HL-60 (cell line): ENCODE measurements at regions not wholly inside any gene's neighbourhood (a gene's known extent, or its start where the extent isn't known, plus 50 kb on each side); places are given as distances from the start of the nearest gene placed in this dataset.

Experiments used
- DNase-seq, 2 experiments: peaks; one replicate each; pipeline ENCODE4 v3.0.0-alpha.2; 2010 to 2020; ENCODE audit warnings: low read depth in 1 of 2, low spot score in 1 of 2
- H3K27ac ChIP-seq: fragments of 250-450 bp; sonication (Bioruptor Pico); replicated peaks from 2 replicates; pipeline ENCODE4 v1.5.1; 2020; ENCODE audit warnings: mild to moderate bottlenecking, moderate library complexity
- H3K27me3 ChIP-seq: fragments of 250-450 bp; sonication (Bioruptor Pico); 2 replicates; pipeline ENCODE4 v1.5.1; 2021; ENCODE audit warnings: mild to moderate bottlenecking, moderate library complexity; ENCODE audit not compliant: insufficient read depth, poor library complexity, severe bottlenecking
- H3K4me3 ChIP-seq: replicated peaks from 2 replicates; pipeline ENCODE4 v1.5.1; 2011; ENCODE audit warnings: mild to moderate bottlenecking, control low read depth, low read length; ENCODE audit not compliant: insufficient read depth
- CTCF ChIP-seq: IDR thresholded peaks from one replicate; pipeline ENCODE4 v1.5.1; 2011; ENCODE audit warnings: low read length, control low read depth, inconsistent platforms; ENCODE audit not compliant: insufficient read depth
- GABPA ChIP-seq: IDR thresholded peaks from 2 replicates; pipeline ENCODE4 v1.6.1; 2012; ENCODE audit warnings: low read depth
- POLR2AphosphoS5 ChIP-seq: IDR thresholded peaks from 2 replicates; pipeline ENCODE4 v1.6.1; 2012; ENCODE audit warnings: low read depth
- REST ChIP-seq: IDR thresholded peaks from 2 replicates; pipeline ENCODE4 v1.6.1; 2012; ENCODE audit warnings: low read depth; ENCODE audit not compliant: insufficient replicate concordance
- SPI1 ChIP-seq: IDR thresholded peaks from 2 replicates; pipeline ENCODE4 v1.6.1; 2012; ENCODE audit warnings: low read depth, mild to moderate bottlenecking, borderline replicate concordance

- Histone ChIP-seq H3K27me3 (no peaks in the 10 kb centered on the region), H3K27ac (no peak overlapping the region), H3K4me3 (no peak overlapping the region)
- no peak for DNase-seq
- TF ChIP-seq CTCF (no peak), REST (no peak), POLR2AphosphoS5 (no peak), SPI1 (no peak), GABPA (no peak)
Measured at GRCh38 chr18:61209801-61210200, 123.4 kb upstream of the CDH20 start.

- H3K27me3 ChIP-seq, result no peaks in the 10 kb centered on the region
- TF ChIP-seq GABPA (no peak), SPI1 (no peak), POLR2AphosphoS5 (no peak), REST (no peak), CTCF (no peak)
- no peak overlapping the region for H3K4me3 ChIP-seq
- DNase-seq, result no peak
- no peak overlapping the region for H3K27ac ChIP-seq
Measured at GRCh38 chr18:61216051-61216450, 117.2 kb upstream of the CDH20 start.

- TF ChIP-seq SPI1, result no peak
- TF ChIP-seq GABPA, result no peak
- TF ChIP-seq POLR2AphosphoS5, result no peak
- no peak for TF ChIP-seq CTCF
- no peak for TF ChIP-seq REST
- no peak for DNase-seq
- no peak overlapping the region for H3K4me3 ChIP-seq
- H3K27me3 ChIP-seq, result no peaks in the 10 kb centered on the region
- no peak overlapping the region for H3K27ac ChIP-seq
Measured at GRCh38 chr18:61222206-61222605, 111.0 kb upstream of the CDH20 start.
